Tibial artery (tissue), 4 donors: ENCODE measurements at regions not wholly inside any gene's neighbourhood (a gene's known extent, or its start where the extent isn't known, plus 50 kb on each side); places are given as distances from the start of the nearest gene placed in this dataset.

Experiments used
- DNase-seq, 2 donors: peaks; one replicate each; pipeline ENCODE4 v3.0.0-alpha.2; 2019
- H3K27ac ChIP-seq, 2 donors: fragments of 200-600 bp; sonication (generic) in 1 of 2; 1 replicate in 1 of 2; 2 replicates in 1 of 2; pipeline ENCODE4 v1.5.1; 2018 to 2019; ENCODE audit warnings: mild to moderate bottlenecking in 1 of 2
- H3K27me3 ChIP-seq, 2 donors: fragments of 200-600 bp; sonication (generic) in 1 of 2; one replicate each; pipeline versions ENCODE4 v1.5.1 to v1.6.0; 2016 to 2019
- H3K36me3 ChIP-seq, 3 donors: fragments of 200-600 bp; sonication (generic) in 2 of 3; one replicate each; pipeline ENCODE4 v1.5.1; 2016 to 2019; ENCODE audit warnings: mild to moderate bottlenecking in 2 of 3
- H3K4me1 ChIP-seq, 4 donors: fragments of 200-600 bp; sonication (generic) in 2 of 4; 1 replicate in 3 of 4; 2 replicates in 1 of 4; pipeline ENCODE4 v1.5.1; 2016 to 2019
- H3K4me3 ChIP-seq, 2 donors: fragments of 200-600 bp; sonication (generic) in 1 of 2; 1 replicate in 1 of 2; 2 replicates in 1 of 2; pipeline ENCODE4 v1.5.1; 2018 to 2019; ENCODE audit warnings: mild to moderate bottlenecking in 2 of 2
- H3K9me3 ChIP-seq, 3 donors: fragments of 200-600 bp; sonication (generic) in 1 of 3; one replicate each; pipeline ENCODE4 v1.5.1; 2016 to 2019
- intact Hi-C: fragments of 100-400 bp; cut with DNase I; formaldehyde crosslinking; loops from one replicate; pipeline ENCODE4 v1.15.0; 2023; ENCODE audit warnings: low total_unique reads
- TF ChIP-seq, protein P1 (sequence below), 2 experiments: fragments of 200-600 bp in 1 of 2; fragments of 450-650 bp in 1 of 2; IDR thresholded peaks; one replicate each; pipeline ENCODE4 v1.5.1; 2017 to 2019; ENCODE audit warnings: antibody characterized with exemption in 2 of 2, mild to moderate bottlenecking in 1 of 2, moderate library complexity in 1 of 2

DNA sequence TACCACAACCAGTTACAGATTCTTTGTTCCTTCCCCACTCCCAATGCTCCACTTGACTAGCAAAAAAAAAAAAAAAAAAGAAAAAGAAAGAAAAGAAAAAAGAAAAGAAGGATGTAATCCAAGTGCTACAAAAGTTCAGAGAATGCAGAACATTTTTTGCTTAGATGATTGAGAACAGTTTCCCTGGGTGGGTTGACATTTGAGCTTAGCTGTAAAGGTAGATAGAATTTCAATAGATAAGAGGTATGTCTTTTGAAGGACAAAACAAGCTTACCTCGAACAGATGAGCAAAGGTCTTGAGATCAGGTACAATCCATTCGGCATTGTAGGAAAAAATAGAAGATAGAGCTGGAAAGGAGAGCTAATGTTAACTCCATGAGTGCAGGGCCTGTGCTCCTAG, 344.6 kb upstream of the NECTIN3 start:
- no peak for DNase-seq
- no peaks in the 10 kb centered on the region for H3K36me3 ChIP-seq
- intact Hi-C loops, result no loop called here
- no peak overlapping the region for H3K27ac ChIP-seq
- no peaks in the 10 kb centered on the region for H3K4me1 ChIP-seq
- TF ChIP-seq, protein P1, sequence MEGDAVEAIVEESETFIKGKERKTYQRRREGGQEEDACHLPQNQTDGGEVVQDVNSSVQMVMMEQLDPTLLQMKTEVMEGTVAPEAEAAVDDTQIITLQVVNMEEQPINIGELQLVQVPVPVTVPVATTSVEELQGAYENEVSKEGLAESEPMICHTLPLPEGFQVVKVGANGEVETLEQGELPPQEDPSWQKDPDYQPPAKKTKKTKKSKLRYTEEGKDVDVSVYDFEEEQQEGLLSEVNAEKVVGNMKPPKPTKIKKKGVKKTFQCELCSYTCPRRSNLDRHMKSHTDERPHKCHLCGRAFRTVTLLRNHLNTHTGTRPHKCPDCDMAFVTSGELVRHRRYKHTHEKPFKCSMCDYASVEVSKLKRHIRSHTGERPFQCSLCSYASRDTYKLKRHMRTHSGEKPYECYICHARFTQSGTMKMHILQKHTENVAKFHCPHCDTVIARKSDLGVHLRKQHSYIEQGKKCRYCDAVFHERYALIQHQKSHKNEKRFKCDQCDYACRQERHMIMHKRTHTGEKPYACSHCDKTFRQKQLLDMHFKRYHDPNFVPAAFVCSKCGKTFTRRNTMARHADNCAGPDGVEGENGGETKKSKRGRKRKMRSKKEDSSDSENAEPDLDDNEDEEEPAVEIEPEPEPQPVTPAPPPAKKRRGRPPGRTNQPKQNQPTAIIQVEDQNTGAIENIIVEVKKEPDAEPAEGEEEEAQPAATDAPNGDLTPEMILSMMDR (IDR thresholded peaks at IDR 0.05), result no peak
- H3K27me3 ChIP-seq, result no peaks in the 10 kb centered on the region
- H3K9me3 ChIP-seq, result no peaks in the 10 kb centered on the region
- H3K4me3 ChIP-seq, result no peak overlapping the region

DNA sequence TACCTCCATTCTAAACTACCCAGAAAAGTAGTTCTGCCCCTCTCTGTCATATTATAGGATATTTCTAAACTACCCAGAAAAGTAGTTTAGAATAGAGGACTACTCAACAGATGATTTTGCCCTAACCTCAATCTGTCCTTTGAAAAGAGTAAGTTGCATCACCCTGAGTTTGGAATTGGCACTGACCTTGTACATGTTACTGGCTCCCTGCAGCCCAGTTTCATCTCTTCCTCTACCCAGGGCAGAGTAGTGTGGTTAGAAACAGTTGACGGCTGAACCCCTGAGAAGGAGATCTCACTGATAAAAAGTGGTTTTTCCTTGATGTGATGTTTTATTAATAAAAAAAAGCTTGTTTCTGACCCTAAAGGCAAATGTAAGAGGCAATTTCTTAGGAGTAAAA, 340.5 kb upstream of the NECTIN3 start:
- no peaks in the 10 kb centered on the region for H3K9me3 ChIP-seq
- H3K27ac ChIP-seq, result no peak overlapping the region
- no peak for DNase-seq
- no peaks in the 10 kb centered on the region for H3K27me3 ChIP-seq
- TF ChIP-seq, protein P1 (IDR thresholded peaks at IDR 0.05), result no peak
- intact Hi-C loops, result no loop called here
- H3K36me3 ChIP-seq, result no peaks in the 10 kb centered on the region
- H3K4me1 ChIP-seq, result no peaks in the 10 kb centered on the region
- no peak overlapping the region for H3K4me3 ChIP-seq

- Histone ChIP-seq H3K27me3 (no peaks in the 10 kb centered on the region), H3K4me3 (no peak overlapping the region), H3K4me1 (no peaks in the 10 kb centered on the region), H3K36me3 (no peaks in the 10 kb centered on the region), H3K27ac (no peak overlapping the region), H3K9me3 (no peaks in the 10 kb centered on the region)
- intact Hi-C loops, result no loop called here
- TF ChIP-seq, protein P1 (IDR thresholded peaks at IDR 0.05), result no peak
- no peak for DNase-seq
Observed at GRCh38 chr3:110732420-110732819, 339.2 kb upstream of the NECTIN3 start.

- H3K4me1 ChIP-seq, result no peaks in the 10 kb centered on the region
- no peaks in the 10 kb centered on the region for H3K27me3 ChIP-seq
- no peaks in the 10 kb centered on the region for H3K36me3 ChIP-seq
- H3K9me3 ChIP-seq, result no peaks in the 10 kb centered on the region
- no peak for DNase-seq
- no peak overlapping the region for H3K4me3 ChIP-seq
- no peak overlapping the region for H3K27ac ChIP-seq
- TF ChIP-seq, protein P1 (IDR thresholded peaks at IDR 0.05), result no peak
- intact Hi-C loops, result no loop called here
Observed at GRCh38 chr3:110733045-110733444, 338.6 kb upstream of the NECTIN3 start.

DNA sequence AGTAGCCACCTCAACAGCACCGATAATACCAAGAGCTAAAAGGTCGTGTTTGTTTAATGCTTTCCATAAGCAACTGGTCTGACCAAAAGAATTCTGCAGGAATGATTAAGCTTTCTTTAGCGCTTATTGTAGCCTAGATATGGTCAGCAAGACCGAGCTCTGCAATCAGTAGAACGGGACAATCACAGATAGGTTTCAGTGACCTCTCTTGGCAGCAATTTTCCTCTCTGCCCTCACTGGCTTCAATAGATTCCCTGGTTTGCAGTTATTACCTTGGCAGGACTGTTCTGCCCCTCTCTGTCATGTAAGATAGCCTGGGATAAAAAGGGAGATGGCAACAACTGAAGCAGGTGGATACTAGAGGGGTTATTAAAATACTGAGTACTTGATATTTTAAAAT, 337.1 kb upstream of the NECTIN3 start:
- Histone ChIP-seq H3K27me3 (no peaks in the 10 kb centered on the region), H3K4me3 (no peak overlapping the region), H3K4me1 (no peaks in the 10 kb centered on the region), H3K27ac (no peak overlapping the region), H3K36me3 (no peaks in the 10 kb centered on the region), H3K9me3 (no peaks in the 10 kb centered on the region)
- TF ChIP-seq, protein P1 (IDR thresholded peaks at IDR 0.05), result no peak
- intact Hi-C loops, result no loop called here
- no peak for DNase-seq

DNA sequence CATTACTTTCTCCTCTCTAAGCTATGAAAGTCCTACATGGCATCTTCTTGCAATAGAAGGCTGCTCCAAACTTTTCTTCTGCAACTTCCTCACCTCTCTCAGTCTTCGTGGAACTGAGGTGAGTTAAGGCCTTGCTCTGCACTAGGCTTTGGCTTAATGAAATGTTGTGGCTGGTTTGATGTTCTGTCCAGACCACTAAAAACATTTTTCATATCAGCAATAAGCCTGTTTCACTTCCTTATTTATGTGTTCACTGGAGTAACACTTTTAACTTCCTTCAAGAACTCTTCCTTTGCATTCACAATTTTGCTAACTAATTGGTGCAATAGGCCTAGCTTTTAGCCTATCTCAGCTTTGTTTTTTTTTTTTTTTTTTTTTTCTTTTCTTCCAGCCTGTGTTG, 335.3 kb upstream of the NECTIN3 start:
- Histone ChIP-seq H3K4me1 (no peaks in the 10 kb centered on the region), H3K4me3 (no peak overlapping the region), H3K36me3 (no peaks in the 10 kb centered on the region), H3K9me3 (no peaks in the 10 kb centered on the region), H3K27ac (no peak overlapping the region), H3K27me3 (no peaks in the 10 kb centered on the region)
- intact Hi-C loops, result no loop called here
- TF ChIP-seq, protein P1 (IDR thresholded peaks at IDR 0.05), result no peak
- no peak for DNase-seq
